GM10266 (cell line): ENCODE measurements at regions not wholly inside any gene's neighbourhood (a gene's known extent, or its start where the extent isn't known, plus 50 kb on each side); places are given as distances from the start of the nearest gene placed in this dataset.

Source experiments
- DNase-seq: peaks from one replicate; pipeline ENCODE4 v3.0.0; 2012; ENCODE audit errors: extremely low spot score
- CTCF ChIP-seq: IDR thresholded peaks from 2 replicates; pipeline ENCODE4 v1.5.1; 2012; ENCODE audit warnings: mild to moderate bottlenecking, low read depth; ENCODE audit not compliant: control insufficient read depth, insufficient read depth; ENCODE audit errors: missing control alignments

GRCh38 chr10:7008645-7009044 lies 402.2 kb downstream of the SFMBT2 start:
- no peak for DNase-seq
- no peak for TF ChIP-seq CTCF

- TF ChIP-seq CTCF: no peak
- DNase-seq: no peak
Measured at GRCh38 chr10:7007600-7008190, 403.1 kb downstream of the SFMBT2 start.

GRCh38 chr10:7006566-7006965 lies 404.3 kb downstream of the SFMBT2 start:
- DNase-seq: no peak
- no peak for TF ChIP-seq CTCF

- no peak for DNase-seq
- TF ChIP-seq CTCF: no peak
Measured at GRCh38 chr10:7003831-7004395, 406.9 kb downstream of the SFMBT2 start.

- DNase-seq: no peak
- no peak for TF ChIP-seq CTCF
Measured at GRCh38 chr10:7000061-7000460, 410.8 kb downstream of the SFMBT2 start.

- no peak for TF ChIP-seq CTCF
- DNase-seq: no peak
Measured at GRCh38 chr10:6999232-6999925, 411.5 kb downstream of the SFMBT2 start.

- no peak for TF ChIP-seq CTCF
Measured at GRCh38 chr10:6997509-6997908, 413.3 kb downstream of the SFMBT2 start.

More at GRCh38 chr10:6997509-6997908, 413.3 kb downstream of the SFMBT2 start:
- DNase-seq: no peak
